ENCODE measurements at regions not wholly inside any gene's neighbourhood (a gene's known extent, or its start where the extent isn't known, plus 50 kb on each side); places are given as distances from the start of the nearest gene placed in this dataset.

DNA sequence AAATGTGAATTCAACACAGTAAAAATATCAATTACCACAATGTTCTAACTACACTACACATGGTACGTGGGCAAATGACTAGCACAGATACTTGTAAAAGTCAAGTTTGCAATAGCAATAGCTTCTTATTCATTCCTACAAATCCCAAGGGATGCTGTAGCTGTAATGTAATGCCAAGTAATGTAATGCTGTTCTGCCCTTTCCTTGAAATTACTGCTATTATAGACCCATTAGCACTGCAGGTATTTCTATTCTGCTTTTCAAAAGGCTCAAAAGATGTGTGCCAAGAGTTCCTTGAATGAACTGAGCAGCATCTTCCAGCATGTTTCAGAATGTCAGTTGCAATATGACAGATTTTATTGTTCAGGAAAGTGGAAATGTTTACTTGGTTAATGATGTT is 129.9 kb upstream of the BANK1 start:
- TF ChIP-seq CTCF (IDR thresholded peaks at IDR 0.05): no peak
- no peak for TF ChIP-seq POLR2A (IDR thresholded peaks at IDR 0.05)
- no peak for TF ChIP-seq EP300 (IDR thresholded peaks at IDR 0.05)
- no peak for TF ChIP-seq POLR2AphosphoS5 (IDR thresholded peaks at IDR 0.05)

All from sigmoid colon (tissue), 4 donors.